ENCODE measurements at regions not wholly inside any gene's neighbourhood (a gene's known extent, or its start where the extent isn't known, plus 50 kb on each side); places are given as distances from the start of the nearest gene placed in this dataset.

GRCh38 chr1:10889650-10890353 lies 93.4 kb upstream of the CASZ1 start:
- TF ChIP-seq, protein P1, sequence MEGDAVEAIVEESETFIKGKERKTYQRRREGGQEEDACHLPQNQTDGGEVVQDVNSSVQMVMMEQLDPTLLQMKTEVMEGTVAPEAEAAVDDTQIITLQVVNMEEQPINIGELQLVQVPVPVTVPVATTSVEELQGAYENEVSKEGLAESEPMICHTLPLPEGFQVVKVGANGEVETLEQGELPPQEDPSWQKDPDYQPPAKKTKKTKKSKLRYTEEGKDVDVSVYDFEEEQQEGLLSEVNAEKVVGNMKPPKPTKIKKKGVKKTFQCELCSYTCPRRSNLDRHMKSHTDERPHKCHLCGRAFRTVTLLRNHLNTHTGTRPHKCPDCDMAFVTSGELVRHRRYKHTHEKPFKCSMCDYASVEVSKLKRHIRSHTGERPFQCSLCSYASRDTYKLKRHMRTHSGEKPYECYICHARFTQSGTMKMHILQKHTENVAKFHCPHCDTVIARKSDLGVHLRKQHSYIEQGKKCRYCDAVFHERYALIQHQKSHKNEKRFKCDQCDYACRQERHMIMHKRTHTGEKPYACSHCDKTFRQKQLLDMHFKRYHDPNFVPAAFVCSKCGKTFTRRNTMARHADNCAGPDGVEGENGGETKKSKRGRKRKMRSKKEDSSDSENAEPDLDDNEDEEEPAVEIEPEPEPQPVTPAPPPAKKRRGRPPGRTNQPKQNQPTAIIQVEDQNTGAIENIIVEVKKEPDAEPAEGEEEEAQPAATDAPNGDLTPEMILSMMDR (IDR thresholded peaks at IDR 0.05), result no peak
- no peak for TF ChIP-seq POLR2A (IDR thresholded peaks at IDR 0.05; ENCODE audit: low read depth)

All from esophagus muscularis mucosa (tissue), 3 donors.